CD4-positive, alpha-beta T cell (primary cell): ENCODE measurements at regions not wholly inside any gene's neighbourhood (a gene's known extent, or its start where the extent isn't known, plus 50 kb on each side); places are given as distances from the start of the nearest gene placed in this dataset.

Experiments used
- ATAC-seq: fragments of 200-7000 bp; cut with Tn5 transposase; one replicate; pipeline ENCODE4 v1.10.0; 2022; ENCODE audit warnings: mild to moderate bottlenecking; ENCODE audit not compliant: poor library complexity
- CTCF ChIA-PET: fragments of 350-600 bp; sonication (Branson Sonifier 250); formaldehyde crosslinking; loops from one replicate; lab custom pipeline; 2021; ENCODE audit warnings: antibody characterized with exemption, inconsistent platforms; lab: Charles Lee
- POLR2A ChIA-PET: fragments of 350-600 bp; sonication (Branson Sonifier 250); formaldehyde crosslinking; loops from one replicate; lab custom pipeline; 2021; ENCODE audit warnings: antibody characterized with exemption, inconsistent platforms; lab: Charles Lee
- DNase-seq, 14 experiments: peaks; one replicate each; pipeline ENCODE4 v3.0.0-alpha.2; 2013 to 2020; ENCODE audit warnings: mixed read lengths in 2 of 14
- H3K27ac ChIP-seq, 2 donors: one replicate each; pipeline versions ENCODE4 v1.5.1 to v1.7.0; 2013; ENCODE audit warnings: low read length in 2 of 2, low read depth in 1 of 2, mild to moderate bottlenecking in 1 of 2
- H3K27me3 ChIP-seq, 2 experiments: 1 replicate in 1 of 2; 2 replicates in 1 of 2; pipeline versions ENCODE4 v1.6.1 to v1.7.0; 2013; ENCODE audit warnings: low read length in 2 of 2, control low read depth in 1 of 2, mild to moderate bottlenecking in 1 of 2, moderate library complexity in 1 of 2; ENCODE audit not compliant: insufficient read depth in 2 of 2, control insufficient read depth in 1 of 2
- H3K36me3 ChIP-seq: one replicate; pipeline ENCODE4 v1.6.1; 2013; ENCODE audit warnings: low read length, control low read depth; ENCODE audit not compliant: insufficient read depth
- H3K4me1 ChIP-seq: one replicate; pipeline ENCODE4 v1.6.1; 2013; ENCODE audit warnings: low read length, control low read depth; ENCODE audit not compliant: insufficient read depth
- H3K4me3 ChIP-seq: one replicate; pipeline ENCODE4 v1.5.1; 2013; ENCODE audit warnings: mild to moderate bottlenecking, low read length, moderate library complexity
- H3K9me3 ChIP-seq, 2 experiments: 1 replicate in 1 of 2; 2 replicates in 1 of 2; pipeline versions ENCODE4 v1.6.1 to v1.7.0; 2013; ENCODE audit warnings: low read length in 2 of 2, mild to moderate bottlenecking in 2 of 2, control low read depth in 1 of 2, moderate library complexity in 1 of 2; ENCODE audit not compliant: control insufficient read depth in 1 of 2, insufficient read depth in 1 of 2
- H3K27ac Mint-ChIP-seq: one replicate; pipeline ENCODE4 v1.8.0; 2020; ENCODE audit warnings: mixed read lengths
- H3K27me3 Mint-ChIP-seq: one replicate; pipeline ENCODE4 v1.8.0; 2021; ENCODE audit warnings: mixed read lengths
- H3K36me3 Mint-ChIP-seq: one replicate; pipeline ENCODE4 v1.8.0; 2021; ENCODE audit warnings: low read depth, mixed read lengths
- H3K4me1 Mint-ChIP-seq: one replicate; pipeline ENCODE4 v1.8.0; 2021; ENCODE audit warnings: low read depth, mixed read lengths
- H3K4me3 Mint-ChIP-seq: one replicate; pipeline ENCODE4 v1.8.0; 2020; ENCODE audit warnings: mild to moderate bottlenecking, mixed read lengths
- H3K9me3 Mint-ChIP-seq: one replicate; pipeline ENCODE4 v1.8.0; 2020; ENCODE audit warnings: mixed read lengths
- CTCF ChIP-seq: fragments of 200-600 bp; IDR thresholded peaks from one replicate; pipeline ENCODE4 v1.8.0; 2022; ENCODE audit warnings: antibody characterized with exemption, mild to moderate bottlenecking
- intact Hi-C, 2 experiments: fragments of 100-400 bp; cut with DNase I in 1 of 2; cut with micrococcal nuclease in 1 of 2; formaldehyde crosslinking; loops; one replicate each; pipeline versions ENCODE4 v1.15.1 to v1.9.0; 2023 to 2025; cut with DNase I, micrococcal nuclease

- Histone ChIP-seq H3K36me3 (no peaks in the 10 kb centered on the region), H3K27me3 (no peaks in the 10 kb centered on the region), H3K4me3 (no peak overlapping the region), H3K4me1 (no peaks in the 10 kb centered on the region), H3K9me3 (peaks cover 0 to 5% of the 10 kb centered on the region in 2 experiments), H3K27ac (no peak overlapping the region)
- Mint-ChIP-seq H3K27ac (no peak overlapping the region), H3K36me3 (no peaks in the 10 kb centered on the region), H3K4me3 (no peak overlapping the region), H3K9me3 (peaks cover 3% of the 10 kb centered on the region), H3K27me3 (no peaks in the 10 kb centered on the region), H3K4me1 (no peaks in the 10 kb centered on the region)
- no peak for TF ChIP-seq CTCF
- CTCF ChIA-PET: no interaction called here
- no peak for ATAC-seq
- POLR2A ChIA-PET: no interaction called here
- no peak for DNase-seq
- intact Hi-C loops: no loop called here
Measured at GRCh38 chr18:39359636-39360035, 1794.0 kb upstream of the CELF4 start.

- Mint-ChIP-seq H3K27me3 (no peaks in the 10 kb centered on the region), H3K36me3 (no peaks in the 10 kb centered on the region), H3K27ac (no peak overlapping the region), H3K4me1 (no peaks in the 10 kb centered on the region), H3K4me3 (no peak overlapping the region), H3K9me3 (no peaks in the 10 kb centered on the region)
- intact Hi-C loops: no loop called here
- H3K4me3 ChIP-seq: no peak overlapping the region
- no peak for ATAC-seq
- ChIA-PET POLR2A (no interaction called here), CTCF (no interaction called here)
- no peak for TF ChIP-seq CTCF
- H3K27me3 ChIP-seq: no peaks in the 10 kb centered on the region
- H3K9me3 ChIP-seq: no peaks in the 10 kb centered on the region
- DNase-seq: no peak
- no peaks in the 10 kb centered on the region for H3K4me1 ChIP-seq
- H3K36me3 ChIP-seq: no peaks in the 10 kb centered on the region
- no peak overlapping the region for H3K27ac ChIP-seq
Measured at GRCh38 chr18:39350945-39351344, 1785.3 kb upstream of the CELF4 start.

DNA sequence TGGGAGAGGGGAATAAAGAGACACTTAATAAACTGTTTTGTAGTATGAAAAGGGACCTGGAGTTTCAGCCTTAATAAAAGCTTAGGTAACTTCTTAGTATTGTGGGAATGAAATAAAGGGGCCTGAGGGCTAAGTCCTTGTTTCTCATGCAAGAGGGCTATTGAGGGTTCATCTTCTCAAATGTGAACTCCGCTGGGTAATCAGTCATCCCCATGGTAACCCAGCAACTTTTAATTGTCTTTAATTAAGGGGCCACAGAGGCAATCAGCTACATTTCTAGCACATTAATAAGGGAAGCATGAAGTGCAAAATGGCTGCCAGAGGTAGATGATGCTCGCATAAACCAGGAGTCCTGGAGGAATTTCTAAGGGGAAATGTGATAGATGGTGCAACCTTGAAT lies 1784.2 kb upstream of the CELF4 start:
- H3K36me3 ChIP-seq: no peaks in the 10 kb centered on the region
- H3K9me3 ChIP-seq: no peaks in the 10 kb centered on the region
- Mint-ChIP-seq H3K4me3 (no peak overlapping the region), H3K36me3 (no peaks in the 10 kb centered on the region), H3K9me3 (no peaks in the 10 kb centered on the region), H3K27me3 (no peaks in the 10 kb centered on the region), H3K4me1 (no peaks in the 10 kb centered on the region), H3K27ac (no peak overlapping the region)
- no peak for TF ChIP-seq CTCF
- ATAC-seq (no peak), DNase-seq (no peak)
- CTCF ChIA-PET: no interaction called here
- H3K4me3 ChIP-seq: no peak overlapping the region
- H3K4me1 ChIP-seq: no peaks in the 10 kb centered on the region
- intact Hi-C loops: no loop called here
- POLR2A ChIA-PET: no interaction called here
- no peak overlapping the region for H3K27ac ChIP-seq
- no peaks in the 10 kb centered on the region for H3K27me3 ChIP-seq
